ENCODE measurements at regions not wholly inside any gene's neighbourhood (a gene's known extent, or its start where the extent isn't known, plus 50 kb on each side); places are given as distances from the start of the nearest gene placed in this dataset.

DNA sequence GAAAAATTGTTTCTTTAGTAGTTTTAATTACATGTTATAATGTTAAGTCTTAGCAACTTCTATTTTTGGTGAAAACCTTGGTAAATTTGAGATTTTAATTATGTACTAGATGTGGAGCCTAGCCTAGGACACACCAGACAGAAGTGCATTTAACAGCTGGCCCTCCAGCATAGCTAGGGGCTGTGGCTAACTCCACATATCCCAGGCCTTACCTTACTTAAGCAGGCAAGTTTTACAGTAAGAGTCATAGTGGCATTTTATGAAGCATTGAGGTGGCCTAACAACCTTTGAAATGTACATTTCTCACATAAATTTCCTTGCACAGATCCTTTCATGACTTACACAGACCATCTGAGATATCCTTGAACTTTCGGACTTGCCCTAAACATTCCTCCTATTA, 71.6 kb upstream of the C4orf54 start:
- intact Hi-C loops (cut with DNase I), result no loop called here
- WGBS, 3 donors, result 91 to 100% (median 98%) methylated on average over 1 of the region's 1 CpG
- peaks cover 10% of the 10 kb centered on the region for H3K4me1 ChIP-seq
- no peaks in the 10 kb centered on the region for H3K27me3 ChIP-seq (ENCODE audit: insufficient read depth in 3 of 3, low read length in 2 of 3)
- H3K27ac ChIP-seq, result no peak overlapping the region
- no peaks in the 10 kb centered on the region for H3K9me3 ChIP-seq
- H3K4me3 ChIP-seq, result no peak overlapping the region
- no peaks in the 10 kb centered on the region for H3K36me3 ChIP-seq (ENCODE audit: insufficient read depth in 1 of 2, low read depth in 1 of 2)
- TF ChIP-seq, protein P1, sequence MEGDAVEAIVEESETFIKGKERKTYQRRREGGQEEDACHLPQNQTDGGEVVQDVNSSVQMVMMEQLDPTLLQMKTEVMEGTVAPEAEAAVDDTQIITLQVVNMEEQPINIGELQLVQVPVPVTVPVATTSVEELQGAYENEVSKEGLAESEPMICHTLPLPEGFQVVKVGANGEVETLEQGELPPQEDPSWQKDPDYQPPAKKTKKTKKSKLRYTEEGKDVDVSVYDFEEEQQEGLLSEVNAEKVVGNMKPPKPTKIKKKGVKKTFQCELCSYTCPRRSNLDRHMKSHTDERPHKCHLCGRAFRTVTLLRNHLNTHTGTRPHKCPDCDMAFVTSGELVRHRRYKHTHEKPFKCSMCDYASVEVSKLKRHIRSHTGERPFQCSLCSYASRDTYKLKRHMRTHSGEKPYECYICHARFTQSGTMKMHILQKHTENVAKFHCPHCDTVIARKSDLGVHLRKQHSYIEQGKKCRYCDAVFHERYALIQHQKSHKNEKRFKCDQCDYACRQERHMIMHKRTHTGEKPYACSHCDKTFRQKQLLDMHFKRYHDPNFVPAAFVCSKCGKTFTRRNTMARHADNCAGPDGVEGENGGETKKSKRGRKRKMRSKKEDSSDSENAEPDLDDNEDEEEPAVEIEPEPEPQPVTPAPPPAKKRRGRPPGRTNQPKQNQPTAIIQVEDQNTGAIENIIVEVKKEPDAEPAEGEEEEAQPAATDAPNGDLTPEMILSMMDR (IDR thresholded peaks at IDR 0.05), result no peak
- ATAC-seq (no peak), DNase-seq (no peak)

DNA sequence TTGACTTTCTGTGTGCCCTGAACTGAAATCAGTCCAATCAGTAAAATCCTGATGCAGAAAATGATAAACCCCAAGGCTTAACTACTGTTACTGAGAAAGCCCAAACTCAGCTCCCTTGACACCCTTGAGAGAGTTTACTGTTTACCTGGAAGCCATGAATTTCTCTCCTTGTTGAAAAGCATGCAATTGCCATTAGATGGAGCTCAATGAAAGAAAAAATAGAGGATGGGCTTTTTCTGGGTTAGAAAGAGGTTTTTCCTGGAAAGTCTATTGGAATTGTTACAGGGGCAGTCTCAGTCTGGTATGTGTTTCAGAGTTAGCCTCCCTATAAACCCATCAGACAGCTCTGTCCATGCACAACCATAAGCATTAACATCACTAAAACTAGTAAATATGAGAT, 66.4 kb upstream of the C4orf54 start:
- intact Hi-C loops (cut with DNase I), result loop anchor here (5.0 kb wide), 3 partner anchors 47 to 83 kb away; no protein-coding TSS in a partner anchor
- no peaks in the 10 kb centered on the region for H3K9me3 ChIP-seq
- TF ChIP-seq, protein P1 (IDR thresholded peaks at IDR 0.05), result no peak
- peak overlapping the region; percentile 93 for H3K27ac ChIP-seq
- H3K36me3 ChIP-seq (ENCODE audit: insufficient read depth in 1 of 2, low read depth in 1 of 2), result no peaks in the 10 kb centered on the region
- H3K27me3 ChIP-seq (ENCODE audit: insufficient read depth in 3 of 3, low read length in 2 of 3), result no peaks in the 10 kb centered on the region
- peak overlapping the region; percentile 3 for H3K4me3 ChIP-seq
- no peak for ATAC-seq
- H3K4me1 ChIP-seq, result peaks cover 56% of the 10 kb centered on the region
- no peak for DNase-seq

DNA sequence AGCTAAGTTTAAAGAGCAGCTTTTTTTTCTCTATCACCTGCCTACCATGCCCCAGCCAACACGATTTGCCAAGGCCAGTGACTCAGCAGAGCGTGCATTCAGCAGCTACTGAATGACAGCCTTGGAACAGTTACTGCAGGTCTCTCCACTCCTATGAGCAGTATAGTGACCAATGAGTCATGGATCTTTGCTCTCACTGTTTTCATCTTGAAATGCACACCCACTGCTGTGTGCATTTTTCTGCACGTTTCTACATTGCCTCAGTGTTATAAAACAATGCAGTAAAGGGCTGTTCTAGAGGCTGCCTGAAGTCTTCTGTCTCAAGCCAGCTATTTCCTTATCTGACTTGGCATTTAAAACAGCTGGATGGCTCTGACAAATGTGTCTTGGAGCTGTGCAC, 66.0 kb upstream of the C4orf54 start:
- intact Hi-C loops (cut with DNase I), result loop anchor here (1.0 to 5.0 kb wide), 5 partner anchors 46 to 158 kb away; no protein-coding TSS in a partner anchor
- ATAC-seq (peak; percentile 98 to 99 (median 99)), DNase-seq (peak; percentile 68 to 88)
- H3K4me1 ChIP-seq, result peaks cover 56% of the 10 kb centered on the region
- TF ChIP-seq, protein P1 (IDR thresholded peaks at IDR 0.05), result no peak
- H3K4me3 ChIP-seq, result peak overlapping the region; percentile 3
- H3K27me3 ChIP-seq (ENCODE audit: insufficient read depth in 3 of 3, low read length in 2 of 3), result no peaks in the 10 kb centered on the region
- 6 to 8% (median 7%) methylated on average over 3 of the region's 3 CpGs for WGBS, 3 donors
- no peaks in the 10 kb centered on the region for H3K9me3 ChIP-seq
- no peaks in the 10 kb centered on the region for H3K36me3 ChIP-seq (ENCODE audit: insufficient read depth in 1 of 2, low read depth in 1 of 2)
- peak overlapping the region; percentile 93 for H3K27ac ChIP-seq

DNA sequence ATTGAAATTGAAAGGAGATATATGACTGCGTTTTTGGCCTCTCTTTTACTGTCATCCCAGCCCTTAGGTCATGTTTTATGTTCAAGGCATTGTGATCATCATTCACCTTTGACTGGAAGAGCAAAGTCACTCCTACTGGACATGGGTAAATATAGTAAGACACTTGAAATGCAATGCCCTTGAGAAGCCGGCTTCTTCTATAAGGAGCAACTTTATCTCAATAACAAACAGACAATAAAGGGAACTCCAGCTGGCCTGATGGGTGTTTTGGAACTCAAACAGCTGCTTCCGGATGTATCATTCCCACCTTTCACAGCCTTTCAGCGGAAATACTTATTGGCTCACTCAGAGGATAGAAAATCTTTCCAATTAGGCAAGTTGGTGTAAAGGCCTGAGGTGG, 65.1 kb upstream of the C4orf54 start:
- peak overlapping the region; percentile 93 for H3K27ac ChIP-seq
- TF ChIP-seq, protein P1 (IDR thresholded peaks at IDR 0.05), result no peak
- H3K4me3 ChIP-seq, result peak overlapping the region; percentile 23
- DNase-seq (no peak), ATAC-seq (peak; percentile 11 to 67 (median 64))
- no peaks in the 10 kb centered on the region for H3K27me3 ChIP-seq (ENCODE audit: insufficient read depth in 3 of 3, low read length in 2 of 3)
- H3K9me3 ChIP-seq, result no peaks in the 10 kb centered on the region
- H3K36me3 ChIP-seq (ENCODE audit: insufficient read depth in 1 of 2, low read depth in 1 of 2), result no peaks in the 10 kb centered on the region
- WGBS, 3 donors, result 23 to 46% (median 27%) methylated on average over 4 of the region's 4 CpGs
- peaks cover 56% of the 10 kb centered on the region for H3K4me1 ChIP-seq
- intact Hi-C loops (cut with DNase I), result loop anchor here (1.0 to 5.0 kb wide), 5 partner anchors 45 to 157 kb away; no protein-coding TSS in a partner anchor

DNA sequence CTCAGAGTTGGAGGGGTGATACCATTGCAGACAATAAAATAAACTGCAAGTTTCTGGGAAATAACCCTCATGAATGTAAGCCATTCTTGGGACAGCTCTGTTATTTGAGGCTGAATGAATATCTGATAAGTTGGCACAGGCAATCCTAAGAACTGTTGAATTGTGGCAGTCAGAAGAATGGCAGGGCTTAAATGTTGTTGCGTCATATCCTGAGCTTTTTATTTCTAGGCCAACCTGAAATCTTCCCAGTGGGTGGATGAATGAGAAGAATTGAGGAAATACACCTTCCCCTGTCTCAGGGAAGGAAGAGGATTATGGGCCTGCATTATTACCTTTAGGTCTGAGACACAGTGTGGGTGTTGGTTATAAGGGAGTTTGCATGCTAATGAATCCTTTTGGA, 64.4 kb upstream of the C4orf54 start:
- WGBS, 3 donors, result 66 to 94% (median 67%) methylated on average over 1 of the region's 1 CpG
- Histone ChIP-seq H3K4me1 (peaks cover 56% of the 10 kb centered on the region), H3K9me3 (no peaks in the 10 kb centered on the region), H3K36me3 (ENCODE audit: insufficient read depth in 1 of 2, low read depth in 1 of 2) (no peaks in the 10 kb centered on the region), H3K4me3 (no peak overlapping the region), H3K27ac (peak overlapping the region; percentile 93), H3K27me3 (ENCODE audit: insufficient read depth in 3 of 3, low read length in 2 of 3) (no peaks in the 10 kb centered on the region)
- DNase-seq (no peak), ATAC-seq (no peak)
- intact Hi-C loops (cut with DNase I), result loop anchor here (2.0 to 5.0 kb wide), 4 partner anchors 45 to 85 kb away; no protein-coding TSS in a partner anchor
- TF ChIP-seq, protein P1 (IDR thresholded peaks at IDR 0.05), result no peak
